Hepatocyte (in vitro differentiated cells): ENCODE measurements at regions not wholly inside any gene's neighbourhood (a gene's known extent, or its start where the extent isn't known, plus 50 kb on each side); places are given as distances from the start of the nearest gene placed in this dataset.

Source experiments
- CTCF ChIP-seq: fragments of 200-600 bp; sonication (generic); IDR thresholded peaks from 2 replicates; pipeline ENCODE4 v1.5.1; 2016; ENCODE audit warnings: antibody characterized with exemption, mild to moderate bottlenecking; ENCODE audit not compliant: poor library complexity
- EZH2 ChIP-seq: fragments of 200-600 bp; sonication (generic); IDR thresholded peaks from 2 replicates; pipeline ENCODE4 v1.6.1; 2016; ENCODE audit warnings: antibody characterized with exemption, mild to moderate bottlenecking, borderline replicate concordance

GRCh38 chr7:128146052-128146451 is 95.0 kb upstream of the LEP start:
- TF ChIP-seq CTCF (no peak), EZH2 (no peak)
